ENCODE measurements at regions not wholly inside any gene's neighbourhood (a gene's known extent, or its start where the extent isn't known, plus 50 kb on each side); places are given as distances from the start of the nearest gene placed in this dataset.
A peak's percentile ranks its signal among the peaks of the same experiment; 100 is the strongest.
"Not testable (repeated sequence)": the region's sequence is repeated elsewhere in the genome, so short reads cannot be mapped to it uniquely, and the experiment has no call there.

DNA sequence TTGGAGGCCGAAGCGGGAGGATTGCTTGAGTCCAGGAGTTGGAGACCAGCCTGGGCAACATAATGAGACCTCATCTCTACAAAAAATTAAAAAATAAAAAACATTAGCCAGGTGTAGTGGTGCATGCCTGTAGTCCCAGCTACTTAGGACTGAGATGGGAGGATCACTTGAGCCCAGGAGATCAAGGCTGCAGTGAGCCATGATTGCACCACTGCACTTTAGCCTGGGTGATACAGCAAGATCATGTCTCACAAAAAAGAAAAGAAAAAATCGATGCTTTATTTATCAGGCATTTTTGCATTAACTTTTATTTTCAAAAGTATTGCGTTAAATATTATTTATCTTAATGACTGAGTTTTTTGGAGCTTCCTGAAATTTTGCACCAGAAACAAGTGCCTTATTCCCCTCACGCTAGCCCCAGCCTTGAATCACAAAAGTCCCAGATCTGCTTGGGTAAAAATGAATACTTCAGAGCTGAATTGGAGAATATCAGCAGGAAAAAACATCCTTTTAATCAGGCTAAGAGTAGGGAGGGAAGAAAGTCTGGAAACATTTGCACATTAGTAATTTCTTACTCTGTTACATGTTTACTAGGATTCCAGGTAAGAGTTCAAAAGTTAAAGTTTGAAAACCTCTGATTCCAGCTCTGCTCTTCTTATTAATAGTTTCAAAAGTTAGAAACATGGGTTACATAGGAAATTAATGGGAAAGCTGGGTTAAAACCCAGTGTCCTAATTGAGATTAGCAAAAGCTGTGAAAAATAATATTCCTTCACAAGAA, 111.4 kb upstream of the FOXN2 start:
- in situ Hi-C loops (cut with MboI), result no loop called here
- H3K4me2 ChIP-seq (ENCODE audit: unreplicated experiment), result no peak overlapping the region
- TF ChIP-seq EZH2phosphoT487 (IDR thresholded peaks at IDR 0.05; ENCODE audit: insufficient read depth, low read depth) (no peak), EZH2 (IDR thresholded peaks at IDR 0.05; ENCODE audit: insufficient read depth, poor library complexity, severe bottlenecking) (no peak)

DNA sequence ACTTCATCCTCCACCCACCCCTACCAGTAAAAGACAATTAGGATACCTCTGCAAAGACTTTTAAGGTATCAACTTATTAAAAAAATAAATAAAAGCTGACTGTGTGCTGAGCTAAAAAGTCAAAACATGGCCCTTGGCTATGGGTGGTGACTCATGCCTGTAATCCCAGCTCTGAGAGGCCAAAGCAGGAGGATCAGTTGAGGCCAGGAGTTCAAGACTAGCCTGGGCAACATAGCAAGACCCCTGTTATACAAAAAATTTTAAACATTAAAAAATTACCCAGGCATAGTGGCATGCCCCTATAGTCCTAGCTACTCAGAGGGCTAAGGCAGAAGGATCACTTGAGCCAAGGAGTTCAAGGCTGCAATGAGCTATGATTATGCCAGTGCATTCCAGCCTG, 110.8 kb upstream of the FOXN2 start:
- Histone ChIP-seq H4K20me1 (ENCODE audit: insufficient read depth) (no peaks in the 10 kb centered on the region), H2AFZ (no peak overlapping the region), H3K27me3 (replicated peaks; ENCODE audit: insufficient read depth) (no peaks in the 10 kb centered on the region), H3K4me2 (ENCODE audit: unreplicated experiment) (no peak overlapping the region), H3K4me1 (ENCODE audit: insufficient read depth) (peaks cover 13% of the 10 kb centered on the region), H3F3A (ENCODE audit: insufficient read depth) (peaks cover 12% of the 10 kb centered on the region; the same call in 1 of the 2 replicates), H3K79me2 (ENCODE audit: insufficient read depth) (no peaks in the 10 kb centered on the region), H3K36me3 (ENCODE audit: low read depth) (no peaks in the 10 kb centered on the region), H3K9ac (no peak overlapping the region), H3K27ac (no peak overlapping the region), H3K4me3 (no peak overlapping the region), H3K9me2 (ENCODE audit: insufficient read depth) (no peaks in the 10 kb centered on the region), H3K9me3 (ENCODE audit: low read depth) (no peaks in the 10 kb centered on the region)
- in situ Hi-C loops (cut with MboI), result no loop called here
- no peak for DNase-seq
- TF ChIP-seq EZH2phosphoT487 (IDR thresholded peaks at IDR 0.05; ENCODE audit: insufficient read depth, low read depth), result no peak
- TF ChIP-seq EZH2 (IDR thresholded peaks at IDR 0.05; ENCODE audit: insufficient read depth, poor library complexity, severe bottlenecking), result no peak

More for the DNA sequence above, 111.4 kb upstream of the FOXN2 start:
- Histone ChIP-seq H3K4me3 (no peak overlapping the region), H4K20me1 (ENCODE audit: insufficient read depth) (no peaks in the 10 kb centered on the region), H2AFZ (no peak overlapping the region), H3K27me3 (replicated peaks; ENCODE audit: insufficient read depth) (no peaks in the 10 kb centered on the region), H3F3A (ENCODE audit: insufficient read depth) (peaks cover 11% of the 10 kb centered on the region; the same call in 1 of the 2 replicates), H3K36me3 (ENCODE audit: low read depth) (no peaks in the 10 kb centered on the region), H3K9me3 (ENCODE audit: low read depth) (no peaks in the 10 kb centered on the region), H3K9ac (no peak overlapping the region), H3K27ac (no peak overlapping the region), H3K9me2 (ENCODE audit: insufficient read depth) (no peaks in the 10 kb centered on the region), H3K79me2 (ENCODE audit: insufficient read depth) (no peaks in the 10 kb centered on the region), H3K4me1 (ENCODE audit: insufficient read depth) (peaks cover 8% of the 10 kb centered on the region; the same call in 1 of the 2 replicates)
- WGBS, 2 experiments (ENCODE audit: low coverage in 1 of 2, low lambda C conversion rate in 2 of 2, missing lambda C conversion rate in 2 of 2), result 90 to 92% methylated on average over 5 of the region's 5 CpGs
- no peak for DNase-seq

DNA sequence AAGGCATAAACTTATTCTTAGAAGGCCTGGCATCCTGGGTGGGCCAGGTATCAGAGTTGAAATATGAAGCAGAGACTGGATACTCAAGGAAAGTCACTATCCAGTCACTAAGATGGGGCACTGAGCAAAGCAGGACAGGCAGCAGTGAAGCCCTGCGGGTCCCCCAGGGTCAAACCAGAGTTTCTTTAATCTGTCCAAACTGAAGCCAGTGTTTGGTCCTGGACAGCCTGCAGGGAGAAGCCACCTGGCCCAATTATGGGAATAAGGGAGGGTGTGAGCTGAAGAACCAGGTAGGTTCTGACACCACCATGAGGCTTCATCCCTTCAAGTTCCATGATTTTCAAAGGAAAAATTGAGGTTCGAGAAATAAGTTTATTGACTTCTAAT, 109.7 kb upstream of the FOXN2 start:
- in situ Hi-C loops (cut with MboI), result no loop called here
- no peaks in the 10 kb centered on the region for H3K27me3 ChIP-seq (replicated peaks; ENCODE audit: insufficient read depth)
- H4K20me1 ChIP-seq (ENCODE audit: insufficient read depth), result no peaks in the 10 kb centered on the region
- no peak overlapping the region for H3K4me2 ChIP-seq (ENCODE audit: unreplicated experiment)
- H3K27ac ChIP-seq, result no peak overlapping the region
- TF ChIP-seq EZH2phosphoT487 (IDR thresholded peaks at IDR 0.05; ENCODE audit: insufficient read depth, low read depth), result no peak
- no peak for TF ChIP-seq EZH2 (IDR thresholded peaks at IDR 0.05; ENCODE audit: insufficient read depth, poor library complexity, severe bottlenecking)
- no peak overlapping the region for H3K9ac ChIP-seq
- peaks cover 23% of the 10 kb centered on the region for H3F3A ChIP-seq (ENCODE audit: insufficient read depth)
- peaks cover 24% of the 10 kb centered on the region for H3K4me1 ChIP-seq (ENCODE audit: insufficient read depth)
- H3K4me3 ChIP-seq, result no peak overlapping the region
- no peak for DNase-seq
- no peaks in the 10 kb centered on the region for H3K36me3 ChIP-seq (ENCODE audit: low read depth)
- 92 to 93% methylated on average over 2 of the region's 2 CpGs for WGBS, 2 experiments (ENCODE audit: low coverage in 1 of 2, low lambda C conversion rate in 2 of 2, missing lambda C conversion rate in 2 of 2)
- H2AFZ ChIP-seq, result no peak overlapping the region
- H3K9me3 ChIP-seq (ENCODE audit: low read depth), result no peaks in the 10 kb centered on the region
- H3K9me2 ChIP-seq (ENCODE audit: insufficient read depth), result no peaks in the 10 kb centered on the region
- no peaks in the 10 kb centered on the region for H3K79me2 ChIP-seq (ENCODE audit: insufficient read depth)

DNA sequence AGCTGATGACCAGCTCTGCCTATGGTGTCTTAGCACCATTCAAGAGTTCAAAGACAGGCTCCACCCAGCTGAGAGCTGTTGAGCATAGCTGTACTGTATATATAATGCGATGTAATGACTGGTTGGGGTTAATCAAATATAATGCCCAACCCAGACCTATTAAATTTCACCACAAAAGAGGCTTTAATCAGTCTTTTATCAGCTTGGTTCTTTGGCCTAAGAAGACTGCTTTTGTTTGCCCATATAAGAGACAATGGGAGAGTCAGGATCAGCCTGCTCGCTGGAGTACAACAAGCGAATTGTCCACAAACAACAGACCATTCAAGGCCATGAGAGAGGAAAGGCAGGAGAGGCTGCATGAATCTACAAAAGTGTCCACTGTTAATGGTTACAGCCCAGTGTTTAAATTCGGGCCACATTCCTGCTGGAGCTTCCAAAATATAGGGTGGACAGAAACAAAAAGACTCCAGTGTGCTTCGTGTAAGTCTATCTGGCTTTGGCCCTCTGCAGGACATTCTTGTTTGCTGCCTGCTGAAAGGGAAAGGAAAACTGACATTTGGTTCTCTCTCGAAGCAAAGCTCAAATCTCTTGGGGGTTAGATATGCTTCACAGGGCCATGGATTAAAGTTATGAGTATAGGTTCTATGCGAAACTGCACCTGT, 109.2 kb upstream of the FOXN2 start:
- Histone ChIP-seq H3K27ac (no peak overlapping the region), H3K9me2 (ENCODE audit: insufficient read depth) (no peaks in the 10 kb centered on the region), H3K4me3 (no peak overlapping the region), H3K4me1 (ENCODE audit: insufficient read depth) (peaks cover 27% of the 10 kb centered on the region), H3K9me3 (ENCODE audit: low read depth) (no peaks in the 10 kb centered on the region), H3K36me3 (ENCODE audit: low read depth) (no peaks in the 10 kb centered on the region), H3K9ac (no peak overlapping the region), H2AFZ (no peak overlapping the region), H3F3A (ENCODE audit: insufficient read depth) (peaks cover 24% of the 10 kb centered on the region), H3K79me2 (ENCODE audit: insufficient read depth) (no peaks in the 10 kb centered on the region), H3K4me2 (ENCODE audit: unreplicated experiment) (no peak overlapping the region), H3K27me3 (replicated peaks; ENCODE audit: insufficient read depth) (no peaks in the 10 kb centered on the region), H4K20me1 (ENCODE audit: insufficient read depth) (no peaks in the 10 kb centered on the region)
- DNase-seq, result peak; percentile 25
- TF ChIP-seq EZH2 (IDR thresholded peaks at IDR 0.05; ENCODE audit: insufficient read depth, poor library complexity, severe bottlenecking) (no peak), EZH2phosphoT487 (IDR thresholded peaks at IDR 0.05; ENCODE audit: insufficient read depth, low read depth) (no peak)
- in situ Hi-C loops (cut with MboI), result no loop called here
- 82 to 87% methylated on average over 7 of the region's 7 CpGs for WGBS, 2 experiments (ENCODE audit: low coverage in 1 of 2, low lambda C conversion rate in 2 of 2, missing lambda C conversion rate in 2 of 2)

DNA sequence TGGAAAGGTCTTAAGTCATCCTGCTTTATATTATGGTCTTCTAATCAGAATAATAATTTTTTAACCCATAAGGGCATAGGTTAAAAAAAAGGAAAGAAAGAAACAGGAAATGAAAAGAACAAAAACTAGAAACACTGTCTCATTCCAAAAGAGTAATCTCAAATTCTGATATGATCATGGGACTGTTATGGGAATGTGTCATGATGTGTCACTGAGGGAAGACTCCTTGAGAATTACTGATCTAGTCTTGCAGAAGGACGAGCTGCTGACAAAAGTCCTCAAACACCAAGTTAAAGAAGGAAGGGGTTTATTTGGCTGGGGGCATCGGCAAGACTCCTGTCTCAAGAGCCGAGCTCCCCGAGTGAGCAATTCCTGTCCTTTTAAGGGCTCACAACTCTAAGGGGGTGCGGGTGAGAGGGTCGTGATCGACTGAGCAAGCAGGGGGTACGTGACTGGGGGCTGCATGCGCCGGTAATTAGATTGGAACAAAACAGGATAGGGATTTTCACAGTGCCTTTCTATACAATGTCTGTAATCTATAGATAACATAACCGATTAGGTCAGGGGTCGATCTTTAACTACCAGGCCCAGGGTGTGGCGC, 108.3 kb upstream of the FOXN2 start:
- not testable (repeated sequence) for H3K27ac ChIP-seq

More for the DNA sequence above, 108.3 kb upstream of the FOXN2 start:
- in situ Hi-C loops (cut with MboI); H3K27me3 ChIP-seq (replicated peaks; ENCODE audit: insufficient read depth); H3K9me3 ChIP-seq (ENCODE audit: low read depth); H4K20me1 ChIP-seq (ENCODE audit: insufficient read depth); H3K4me2 ChIP-seq (ENCODE audit: unreplicated experiment); H3K9ac ChIP-seq; H3K4me3 ChIP-seq; H3K9me2 ChIP-seq (ENCODE audit: insufficient read depth); H3K79me2 ChIP-seq (ENCODE audit: insufficient read depth); H3K36me3 ChIP-seq (ENCODE audit: low read depth); H2AFZ ChIP-seq: not testable (repeated sequence)
- 89 to 90% methylated on average over 13 of the region's 13 CpGs for WGBS, 2 experiments (ENCODE audit: low coverage in 1 of 2, low lambda C conversion rate in 2 of 2, missing lambda C conversion rate in 2 of 2)
- Histone ChIP-seq H3K4me1 (ENCODE audit: insufficient read depth) (peaks cover 27% of the 10 kb centered on the region), H3F3A (ENCODE audit: insufficient read depth) (peaks cover 19% of the 10 kb centered on the region)
- peak; percentile 59 for DNase-seq

All from GM23248 (cell line).